ENCODE measurements at regions not wholly inside any gene's neighbourhood (a gene's known extent, or its start where the extent isn't known, plus 50 kb on each side); places are given as distances from the start of the nearest gene placed in this dataset.

DNA sequence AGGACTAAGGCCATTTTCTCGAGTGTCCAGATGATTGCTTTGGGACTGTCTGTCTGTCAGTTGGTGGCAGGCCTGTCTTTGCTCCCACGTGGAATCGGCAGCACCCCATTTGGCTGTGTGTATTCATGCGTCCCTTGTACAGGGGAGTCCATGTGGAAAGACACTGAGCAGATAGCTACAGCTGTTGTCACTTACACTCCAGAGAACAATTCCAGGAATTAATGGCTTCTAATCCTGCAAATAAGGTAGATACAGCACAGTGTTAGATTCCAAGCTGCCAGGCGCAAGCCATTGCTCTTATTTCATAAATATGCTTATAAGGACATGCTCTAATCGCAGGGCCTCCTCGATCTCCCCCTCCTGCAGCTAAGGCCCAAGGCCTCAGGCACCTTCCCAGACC is 208.8 kb downstream of the VRK1 start:
- no peak for DNase-seq (ENCODE audit: low read depth)
- TF ChIP-seq, protein P1, sequence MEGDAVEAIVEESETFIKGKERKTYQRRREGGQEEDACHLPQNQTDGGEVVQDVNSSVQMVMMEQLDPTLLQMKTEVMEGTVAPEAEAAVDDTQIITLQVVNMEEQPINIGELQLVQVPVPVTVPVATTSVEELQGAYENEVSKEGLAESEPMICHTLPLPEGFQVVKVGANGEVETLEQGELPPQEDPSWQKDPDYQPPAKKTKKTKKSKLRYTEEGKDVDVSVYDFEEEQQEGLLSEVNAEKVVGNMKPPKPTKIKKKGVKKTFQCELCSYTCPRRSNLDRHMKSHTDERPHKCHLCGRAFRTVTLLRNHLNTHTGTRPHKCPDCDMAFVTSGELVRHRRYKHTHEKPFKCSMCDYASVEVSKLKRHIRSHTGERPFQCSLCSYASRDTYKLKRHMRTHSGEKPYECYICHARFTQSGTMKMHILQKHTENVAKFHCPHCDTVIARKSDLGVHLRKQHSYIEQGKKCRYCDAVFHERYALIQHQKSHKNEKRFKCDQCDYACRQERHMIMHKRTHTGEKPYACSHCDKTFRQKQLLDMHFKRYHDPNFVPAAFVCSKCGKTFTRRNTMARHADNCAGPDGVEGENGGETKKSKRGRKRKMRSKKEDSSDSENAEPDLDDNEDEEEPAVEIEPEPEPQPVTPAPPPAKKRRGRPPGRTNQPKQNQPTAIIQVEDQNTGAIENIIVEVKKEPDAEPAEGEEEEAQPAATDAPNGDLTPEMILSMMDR (conservative IDR thresholded peaks at IDR 0.05; ENCODE audit: low read depth, low read length), result no peak
- H3K4me3 ChIP-seq (ENCODE audit: low read length), result no peak overlapping the region

DNA sequence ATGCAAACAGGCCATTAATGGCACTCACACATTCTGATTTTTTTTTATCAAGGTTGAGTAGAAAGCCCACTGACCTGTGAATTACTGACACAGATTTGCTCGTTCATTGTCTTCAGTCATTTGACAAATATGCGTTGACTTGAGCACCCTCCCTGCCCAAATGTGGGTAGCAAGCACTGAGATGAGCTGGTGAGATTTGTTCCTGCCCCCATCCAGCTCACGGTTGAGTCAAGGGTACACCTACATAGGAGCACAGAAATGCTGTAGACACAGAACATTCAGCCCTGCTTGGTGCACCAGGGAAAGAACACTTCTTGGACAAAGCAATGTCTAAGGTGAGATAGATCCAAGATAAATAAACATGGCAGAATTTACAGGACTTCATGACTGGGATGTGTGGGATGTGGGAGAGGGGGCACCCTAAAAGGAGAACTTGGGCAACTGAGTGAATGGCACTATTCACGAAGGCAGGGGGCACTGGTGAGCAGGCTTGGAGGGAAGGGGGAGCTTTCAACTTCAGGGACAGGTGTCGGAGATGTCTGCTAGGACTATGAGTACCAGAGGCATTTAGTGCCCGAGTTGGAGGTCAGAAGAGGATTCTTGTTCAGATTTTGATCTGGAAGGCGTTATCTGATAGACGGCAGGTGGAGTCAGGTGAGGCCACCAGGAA is 213.4 kb downstream of the VRK1 start:
- no peak for DNase-seq (ENCODE audit: low read depth)
- TF ChIP-seq, protein P1 (conservative IDR thresholded peaks at IDR 0.05; ENCODE audit: low read depth, low read length), result no peak
- H3K4me3 ChIP-seq (ENCODE audit: low read length), result no peak overlapping the region

DNA sequence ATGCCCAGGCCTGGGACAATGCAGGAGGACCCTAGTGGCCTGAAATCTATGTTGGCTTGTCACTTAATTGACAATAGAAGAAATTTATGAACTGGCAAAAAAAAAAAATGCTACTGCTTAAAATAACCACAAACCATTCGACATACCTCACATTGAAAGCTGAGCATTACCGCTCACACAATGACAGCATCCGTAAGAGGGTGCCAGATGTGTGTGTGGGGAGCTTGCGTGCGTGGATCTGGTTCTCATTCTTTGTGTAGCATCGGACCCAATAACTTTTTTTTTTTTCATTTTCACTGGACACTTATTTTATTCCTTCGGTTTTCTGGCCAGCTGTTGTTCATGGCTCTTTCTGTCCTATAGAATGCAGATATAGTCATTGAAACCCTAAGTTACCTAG is 216.7 kb downstream of the VRK1 start:
- no peak for DNase-seq (ENCODE audit: low read depth)
- TF ChIP-seq, protein P1 (conservative IDR thresholded peaks at IDR 0.05; ENCODE audit: low read depth, low read length), result no peak
- H3K4me3 ChIP-seq (ENCODE audit: low read length), result no peak overlapping the region

DNA sequence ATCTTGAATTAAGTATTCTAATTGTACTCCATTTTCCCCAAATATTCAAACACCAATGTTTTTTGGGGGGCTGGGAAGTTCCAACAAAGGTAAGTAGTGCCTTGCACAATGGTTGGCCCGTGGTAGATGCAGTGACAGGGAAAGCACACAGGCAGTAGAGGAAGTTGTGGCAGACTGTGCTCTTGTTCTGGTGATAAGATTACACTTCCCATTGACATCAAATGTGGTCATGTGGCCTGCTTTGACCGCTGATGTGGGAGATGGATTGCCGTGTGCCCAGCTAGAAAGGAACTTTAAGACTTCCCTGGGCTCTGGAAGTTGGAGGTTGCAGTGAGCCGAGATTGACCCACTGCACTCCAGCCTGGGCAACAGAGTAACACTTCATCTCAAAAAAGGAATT is 223.8 kb downstream of the VRK1 start:
- no peak for DNase-seq (ENCODE audit: low read depth)
- no peak overlapping the region for H3K4me3 ChIP-seq (ENCODE audit: low read length)
- TF ChIP-seq, protein P1 (conservative IDR thresholded peaks at IDR 0.05; ENCODE audit: low read depth, low read length), result no peak

DNA sequence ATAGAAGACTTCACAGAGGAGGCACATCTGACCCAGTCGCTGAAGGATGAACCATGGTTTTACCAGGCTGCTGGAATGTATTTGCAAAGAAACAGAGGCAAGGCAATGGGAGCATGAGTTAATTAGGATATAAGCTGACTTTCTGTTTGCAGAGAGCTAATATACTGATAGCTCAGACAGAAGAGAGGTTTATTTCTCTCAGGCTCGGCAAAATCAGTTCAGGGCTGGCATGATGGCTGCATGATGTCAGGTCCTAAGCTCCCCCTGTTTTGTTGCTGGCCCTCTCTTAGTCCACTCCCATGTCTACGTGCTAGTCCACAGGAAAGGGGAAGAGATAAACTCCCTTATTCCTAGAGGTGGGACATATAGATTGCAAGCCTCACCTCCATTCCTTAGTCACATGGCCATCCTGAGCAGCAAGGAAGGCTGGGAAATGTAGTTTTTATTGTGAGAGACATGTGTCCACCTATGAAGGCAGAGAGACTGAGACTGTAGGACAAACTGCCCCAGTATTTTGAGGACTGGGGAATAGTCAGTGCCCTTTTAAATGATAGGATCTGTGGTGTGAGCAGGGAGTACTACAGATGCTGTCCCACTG is 224.5 kb downstream of the VRK1 start:
- TF ChIP-seq, protein P1 (conservative IDR thresholded peaks at IDR 0.05; ENCODE audit: low read depth, low read length), result no peak
- DNase-seq (ENCODE audit: low read depth), result no peak
- H3K4me3 ChIP-seq (ENCODE audit: low read length), result no peak overlapping the region

DNA sequence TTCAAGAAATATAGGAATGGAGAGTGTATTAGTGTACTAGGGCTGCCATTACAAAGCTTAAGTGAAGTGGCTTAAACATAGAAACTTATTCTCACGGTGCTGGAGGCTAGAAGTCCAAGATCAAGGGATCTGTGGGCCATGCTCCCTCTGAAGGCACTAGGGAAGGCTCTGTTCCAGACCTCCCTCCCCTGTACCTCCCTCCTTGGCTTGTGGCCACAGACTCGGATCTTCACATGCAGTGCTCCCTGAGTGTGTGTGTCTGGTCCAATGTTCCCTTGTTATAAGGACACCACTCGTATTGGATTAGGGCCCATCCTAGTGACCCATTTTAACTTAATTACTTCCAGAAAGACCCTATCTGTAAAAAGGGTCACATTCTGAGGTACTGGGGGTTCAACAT is 225.6 kb downstream of the VRK1 start:
- no peak overlapping the region for H3K4me3 ChIP-seq (ENCODE audit: low read length)
- DNase-seq (ENCODE audit: low read depth), result no peak
- TF ChIP-seq, protein P1 (conservative IDR thresholded peaks at IDR 0.05; ENCODE audit: low read depth, low read length), result no peak

DNA sequence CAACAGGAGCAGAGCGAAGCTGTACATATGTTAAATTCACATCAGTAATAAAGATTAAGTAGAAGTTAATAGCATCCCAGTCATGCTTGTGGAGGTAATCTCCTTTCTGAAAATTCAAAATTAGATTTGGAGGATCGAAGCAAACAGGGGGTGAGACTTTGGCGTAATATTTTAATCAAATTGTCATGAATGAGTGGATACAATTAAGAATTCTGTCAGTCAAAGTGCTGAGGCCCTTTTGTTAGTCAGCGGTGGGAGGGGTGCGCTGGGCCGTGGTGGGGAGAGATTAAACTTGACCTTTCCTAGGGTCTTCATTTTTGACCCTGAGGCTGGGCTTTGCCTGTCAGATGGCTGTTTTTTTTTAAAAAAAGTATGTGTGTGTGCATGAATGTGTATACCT is 226.7 kb downstream of the VRK1 start:
- TF ChIP-seq, protein P1 (conservative IDR thresholded peaks at IDR 0.05; ENCODE audit: low read depth, low read length), result no peak
- no peak for DNase-seq (ENCODE audit: low read depth)
- no peak overlapping the region for H3K4me3 ChIP-seq (ENCODE audit: low read length)

Data from retinal pigment epithelial cell (primary cell).